Stimulated activated effector memory CD8-positive, alpha-beta T cell treated with anti-CD3 and anti-CD28 coated beads, Interleukin-12 subunit alpha, Interleukin-12 subunit beta, amount 100 ng/mL, for 72 hours (primary cell): ENCODE measurements at regions not wholly inside any gene's neighbourhood (a gene's known extent, or its start where the extent isn't known, plus 50 kb on each side); places are given as distances from the start of the nearest gene placed in this dataset.

Source experiments
- ATAC-seq: fragments of 150-1000 bp; cut with Tn5 transposase; 2 replicates; pipeline ENCODE4 v1.10.0; 2021
- DNase-seq, 2 donors: peaks; one replicate each; pipeline ENCODE4 v3.0.0; 2021 to 2022; ENCODE audit warnings: low spot score in 2 of 2
- H3K27ac Mint-ChIP-seq: one replicate; pipeline ENCODE4 v1.8.0; 2022; ENCODE audit warnings: mild to moderate bottlenecking, mixed read lengths
- H3K36me3 Mint-ChIP-seq: one replicate; pipeline ENCODE4 v1.8.0; 2022; ENCODE audit warnings: mild to moderate bottlenecking, mixed read lengths
- H3K4me1 Mint-ChIP-seq: one replicate; pipeline ENCODE4 v1.8.0; 2022; ENCODE audit warnings: mixed read lengths
- H3K4me3 Mint-ChIP-seq: one replicate; pipeline ENCODE4 v1.8.0; 2022; ENCODE audit warnings: mild to moderate bottlenecking, mixed read lengths
- H3K9me3 Mint-ChIP-seq: one replicate; pipeline ENCODE4 v1.8.0; 2022; ENCODE audit warnings: mixed read lengths

GRCh38 chr20:24211972-24212371 lies 223.4 kb upstream of the GGTLC1 start:
- DNase-seq (no peak), ATAC-seq (no peak)
- Mint-ChIP-seq H3K4me1 (peaks cover 5% of the 10 kb centered on the region), H3K9me3 (peaks cover 10% of the 10 kb centered on the region), H3K36me3 (no peaks in the 10 kb centered on the region), H3K27ac (no peak overlapping the region), H3K4me3 (no peak overlapping the region)

GRCh38 chr20:24210356-24210755 lies 221.8 kb upstream of the GGTLC1 start:
- Mint-ChIP-seq H3K4me3 (no peak overlapping the region), H3K36me3 (no peaks in the 10 kb centered on the region), H3K27ac (no peak overlapping the region), H3K9me3 (peaks cover 8% of the 10 kb centered on the region), H3K4me1 (peaks cover 5% of the 10 kb centered on the region)
- ATAC-seq (no peak), DNase-seq (no peak)

DNA sequence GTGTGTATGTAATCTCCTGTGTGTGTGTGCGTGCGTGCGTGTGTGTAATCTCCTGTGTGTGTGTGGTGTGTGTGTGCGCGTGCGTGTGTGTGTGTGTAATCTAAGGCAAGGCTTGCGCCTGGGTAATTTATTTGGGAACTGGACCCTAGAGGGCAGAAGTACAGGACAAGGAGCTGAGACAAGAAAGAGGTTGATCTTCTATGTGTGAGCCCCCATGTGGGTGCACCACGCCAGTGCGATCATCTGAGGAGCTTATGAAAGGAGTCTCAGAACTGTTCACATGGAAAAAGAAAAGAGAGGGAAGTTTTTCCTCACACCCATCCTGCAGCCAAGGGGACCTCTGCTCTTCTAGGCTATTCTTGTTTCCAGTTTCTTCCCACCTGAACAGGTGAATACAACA lies 220.1 kb upstream of the GGTLC1 start:
- Mint-ChIP-seq H3K4me1 (peaks cover 5% of the 10 kb centered on the region), H3K27ac (no peak overlapping the region), H3K9me3 (peaks cover 8% of the 10 kb centered on the region), H3K36me3 (no peaks in the 10 kb centered on the region), H3K4me3 (no peak overlapping the region)
- no peak for ATAC-seq
- DNase-seq, result no peak

DNA sequence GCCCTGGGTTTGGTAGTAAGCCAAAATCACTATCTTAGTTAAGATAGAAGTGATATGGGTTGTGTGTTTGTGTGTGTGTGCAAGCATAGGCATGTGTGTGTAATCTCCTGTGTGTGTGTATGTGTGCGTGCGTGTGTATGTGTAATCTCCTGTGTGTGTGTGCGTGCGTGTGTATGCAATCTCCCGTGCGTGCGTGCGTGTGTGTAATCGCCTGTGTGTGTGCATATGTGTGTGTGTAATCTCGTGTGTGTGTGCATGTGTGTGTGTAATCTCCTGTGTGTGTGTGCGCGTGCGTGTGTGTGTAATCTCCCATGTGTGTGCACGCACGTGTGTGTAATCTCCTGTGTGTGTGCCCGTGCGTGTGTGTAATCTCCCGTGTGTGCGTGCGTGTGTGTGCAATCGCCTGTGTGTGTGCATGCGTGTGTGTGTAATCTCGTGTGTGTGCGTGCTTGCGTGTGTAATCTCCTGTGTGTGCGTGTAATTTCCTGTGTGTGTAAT lies 219.3 kb upstream of the GGTLC1 start:
- Mint-ChIP-seq H3K9me3 (peaks cover 8% of the 10 kb centered on the region), H3K4me1 (peaks cover 5% of the 10 kb centered on the region), H3K27ac (no peak overlapping the region), H3K36me3 (no peaks in the 10 kb centered on the region), H3K4me3 (no peak overlapping the region)
- no peak for ATAC-seq
- DNase-seq, result no peak

- H3K36me3 Mint-ChIP-seq, result no peaks in the 10 kb centered on the region
- no peak overlapping the region for H3K4me3 Mint-ChIP-seq
- no peak for DNase-seq
- H3K27ac Mint-ChIP-seq, result no peak overlapping the region
- no peak for ATAC-seq
- H3K9me3 Mint-ChIP-seq, result peaks cover 8% of the 10 kb centered on the region
- peaks cover 5% of the 10 kb centered on the region for H3K4me1 Mint-ChIP-seq
Observed at GRCh38 chr20:24206995-24207394, 218.4 kb upstream of the GGTLC1 start.

DNA sequence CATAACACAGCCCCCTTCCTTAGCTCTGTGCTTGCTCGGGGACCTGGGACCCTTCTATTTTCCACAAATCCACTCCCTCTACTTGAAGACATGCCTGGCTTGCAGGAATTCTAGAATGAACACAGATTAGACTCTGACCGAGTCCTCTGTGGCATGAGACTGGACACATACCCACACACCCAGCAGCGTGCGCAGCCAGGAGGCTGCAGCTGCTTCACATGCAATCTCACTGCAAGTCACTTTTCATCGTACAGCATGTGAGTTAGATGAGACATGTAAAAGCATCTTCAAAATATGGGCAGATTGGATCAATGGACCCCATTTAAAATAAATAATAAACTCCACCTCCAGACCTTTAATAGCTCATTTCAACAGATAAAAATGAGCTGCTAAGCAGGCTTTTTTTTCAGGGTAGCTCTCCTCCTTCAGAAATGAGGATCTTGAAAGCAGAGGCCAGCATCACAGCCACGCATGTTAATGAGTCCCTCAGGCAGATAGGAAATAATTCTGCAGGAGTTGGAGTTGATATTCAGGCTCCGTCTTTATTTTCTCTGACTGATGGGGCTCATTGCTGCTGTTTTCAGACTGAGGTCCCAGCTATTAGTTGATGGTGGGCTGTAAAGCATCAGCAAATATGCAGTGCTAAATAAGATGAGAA lies 215.1 kb upstream of the GGTLC1 start:
- Mint-ChIP-seq H3K4me1 (peaks cover 5% of the 10 kb centered on the region), H3K9me3 (peaks cover 8% of the 10 kb centered on the region), H3K27ac (no peak overlapping the region), H3K4me3 (no peak overlapping the region), H3K36me3 (no peaks in the 10 kb centered on the region)
- no peak for ATAC-seq
- DNase-seq, result no peak

DNA sequence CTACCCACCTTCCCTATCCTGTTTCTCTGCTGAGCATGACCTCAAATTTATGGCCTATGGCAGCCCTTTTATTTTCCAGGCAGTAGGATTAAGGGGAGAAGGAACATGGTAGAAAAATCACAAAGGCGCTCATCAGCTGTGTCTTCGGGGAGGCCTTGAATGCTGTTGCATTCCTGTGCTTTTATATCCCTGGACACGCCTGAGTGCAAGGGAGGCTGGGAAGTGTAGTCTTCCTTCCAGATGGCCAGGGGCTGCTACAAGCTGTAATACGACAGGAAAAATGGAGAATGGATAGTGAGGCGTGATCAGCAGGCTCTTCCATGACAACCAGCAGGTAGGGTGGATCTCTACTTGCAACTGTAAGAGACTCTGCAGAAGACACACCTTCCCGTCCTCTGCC lies 210.9 kb upstream of the GGTLC1 start:
- no peaks in the 10 kb centered on the region for H3K9me3 Mint-ChIP-seq
- no peak overlapping the region for H3K27ac Mint-ChIP-seq
- ATAC-seq (no peak), DNase-seq (no peak)
- no peaks in the 10 kb centered on the region for H3K36me3 Mint-ChIP-seq
- H3K4me3 Mint-ChIP-seq, result no peak overlapping the region
- no peaks in the 10 kb centered on the region for H3K4me1 Mint-ChIP-seq

- H3K4me3 Mint-ChIP-seq, result no peak overlapping the region
- no peak overlapping the region for H3K27ac Mint-ChIP-seq
- no peaks in the 10 kb centered on the region for H3K36me3 Mint-ChIP-seq
- DNase-seq (no peak), ATAC-seq (no peak)
- peaks cover 3% of the 10 kb centered on the region for H3K9me3 Mint-ChIP-seq
- H3K4me1 Mint-ChIP-seq, result no peaks in the 10 kb centered on the region
Observed at GRCh38 chr20:24194143-24194542, 205.6 kb upstream of the GGTLC1 start.

DNA sequence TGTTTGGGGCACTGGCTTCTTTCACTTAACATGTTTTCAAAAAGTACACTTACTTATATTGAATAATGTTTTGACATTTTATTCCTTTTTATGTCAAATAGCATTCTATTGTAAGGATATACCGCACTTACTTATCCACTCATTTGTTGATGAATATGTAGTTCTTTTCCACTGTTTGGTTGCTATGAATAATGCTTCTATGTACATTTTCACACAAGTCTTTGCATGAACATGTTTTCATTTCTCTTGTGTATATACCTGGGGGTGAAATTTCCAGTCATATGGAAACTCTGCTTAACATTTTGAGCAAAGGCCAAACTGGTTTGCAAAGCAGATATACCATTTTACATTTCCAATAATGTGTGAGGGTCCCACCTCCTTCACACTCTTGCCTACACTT lies 202.3 kb upstream of the GGTLC1 start:
- peaks cover 3% of the 10 kb centered on the region for H3K9me3 Mint-ChIP-seq
- H3K36me3 Mint-ChIP-seq, result no peaks in the 10 kb centered on the region
- no peaks in the 10 kb centered on the region for H3K4me1 Mint-ChIP-seq
- H3K27ac Mint-ChIP-seq, result no peak overlapping the region
- no peak for ATAC-seq
- H3K4me3 Mint-ChIP-seq, result no peak overlapping the region
- no peak for DNase-seq

DNA sequence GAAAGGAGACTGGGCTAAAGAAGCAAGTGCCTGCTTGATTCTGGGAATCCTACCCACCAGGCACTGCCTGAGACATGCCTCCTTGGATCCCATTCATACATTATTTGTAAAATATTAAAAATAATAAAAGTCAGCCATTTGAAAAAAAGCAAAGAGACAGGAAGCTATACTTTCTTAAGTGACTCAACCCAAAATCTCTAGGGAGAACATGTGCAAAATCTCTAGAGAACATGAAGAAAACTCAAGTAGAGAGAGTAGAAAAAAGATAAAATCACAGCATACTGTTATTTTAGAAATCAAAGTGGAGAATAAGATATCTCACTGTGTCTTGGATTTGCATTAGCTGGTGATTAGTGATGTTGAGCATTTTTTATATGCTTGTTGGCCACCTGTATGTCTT lies 197.2 kb upstream of the GGTLC1 start:
- Mint-ChIP-seq H3K27ac (no peak overlapping the region), H3K4me3 (no peak overlapping the region), H3K9me3 (peaks cover 3% of the 10 kb centered on the region), H3K36me3 (no peaks in the 10 kb centered on the region), H3K4me1 (no peaks in the 10 kb centered on the region)
- DNase-seq (no peak), ATAC-seq (no peak)

DNA sequence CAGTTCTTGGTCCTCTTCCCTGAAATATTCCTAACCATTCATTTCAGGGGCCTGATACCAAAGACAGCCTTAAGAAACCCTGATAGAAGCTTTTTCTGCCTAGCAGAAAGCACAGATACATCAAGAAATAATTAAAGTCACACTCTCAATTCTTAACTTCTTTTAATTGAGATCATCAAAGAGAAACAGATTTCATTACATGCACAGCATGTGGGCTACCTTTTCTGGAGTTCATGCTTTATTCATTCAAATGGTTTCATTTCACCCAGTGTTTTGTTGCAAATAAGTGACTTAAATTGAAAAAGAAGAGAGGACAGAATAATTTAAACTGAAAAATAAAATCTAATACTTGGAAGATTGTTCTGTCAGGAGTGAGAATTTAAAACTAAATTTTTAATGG lies 192.6 kb upstream of the GGTLC1 start:
- ATAC-seq (no peak), DNase-seq (no peak)
- Mint-ChIP-seq H3K9me3 (no peaks in the 10 kb centered on the region), H3K27ac (no peak overlapping the region), H3K4me3 (no peak overlapping the region), H3K4me1 (no peaks in the 10 kb centered on the region), H3K36me3 (no peaks in the 10 kb centered on the region)

- DNase-seq (no peak), ATAC-seq (no peak)
- Mint-ChIP-seq H3K36me3 (no peaks in the 10 kb centered on the region), H3K4me3 (no peak overlapping the region), H3K27ac (no peak overlapping the region), H3K9me3 (peaks cover 7% of the 10 kb centered on the region), H3K4me1 (no peaks in the 10 kb centered on the region)
Observed at GRCh38 chr20:24169256-24169655, 180.7 kb upstream of the GGTLC1 start.

DNA sequence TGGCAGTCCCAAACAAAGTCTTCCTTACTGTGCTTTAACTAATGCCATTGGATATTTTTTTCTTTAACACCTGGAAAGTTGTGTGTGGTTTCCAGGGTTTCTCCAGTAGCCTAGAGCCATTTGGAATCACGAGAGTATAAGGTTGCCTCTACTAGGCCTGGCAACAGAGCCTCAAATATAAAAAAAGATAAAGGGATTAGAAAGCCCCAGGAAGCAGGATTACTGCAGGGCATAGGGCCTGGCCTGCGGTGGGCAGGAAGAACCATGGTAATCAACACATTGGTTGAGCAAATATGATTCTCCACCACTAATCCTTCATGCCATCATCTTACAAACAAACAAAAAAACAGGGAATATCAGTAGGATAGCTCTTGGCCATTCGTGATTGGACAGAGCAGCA lies 177.8 kb upstream of the GGTLC1 start:
- H3K27ac Mint-ChIP-seq, result no peak overlapping the region
- DNase-seq, result no peak
- no peaks in the 10 kb centered on the region for H3K4me1 Mint-ChIP-seq
- H3K36me3 Mint-ChIP-seq, result no peaks in the 10 kb centered on the region
- H3K9me3 Mint-ChIP-seq, result no peaks in the 10 kb centered on the region
- ATAC-seq, result no peak
- H3K4me3 Mint-ChIP-seq, result no peak overlapping the region

DNA sequence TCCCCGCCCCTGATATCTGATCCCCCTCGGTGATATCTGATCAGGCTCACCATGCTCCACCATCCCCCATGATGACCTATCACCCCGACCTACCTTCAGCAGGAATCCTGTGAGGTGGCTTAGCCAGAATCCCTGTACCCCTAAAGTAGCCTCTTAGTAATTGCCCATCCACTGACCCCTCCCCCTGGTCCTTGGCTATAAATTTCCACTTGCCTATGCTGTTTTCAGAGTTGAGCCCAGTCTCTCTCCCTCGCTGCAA lies 177.5 kb upstream of the GGTLC1 start:
- Mint-ChIP-seq H3K9me3 (no peaks in the 10 kb centered on the region), H3K4me3 (no peak overlapping the region), H3K27ac (no peak overlapping the region), H3K36me3 (no peaks in the 10 kb centered on the region), H3K4me1 (no peaks in the 10 kb centered on the region)
- ATAC-seq (no peak), DNase-seq (no peak)

DNA sequence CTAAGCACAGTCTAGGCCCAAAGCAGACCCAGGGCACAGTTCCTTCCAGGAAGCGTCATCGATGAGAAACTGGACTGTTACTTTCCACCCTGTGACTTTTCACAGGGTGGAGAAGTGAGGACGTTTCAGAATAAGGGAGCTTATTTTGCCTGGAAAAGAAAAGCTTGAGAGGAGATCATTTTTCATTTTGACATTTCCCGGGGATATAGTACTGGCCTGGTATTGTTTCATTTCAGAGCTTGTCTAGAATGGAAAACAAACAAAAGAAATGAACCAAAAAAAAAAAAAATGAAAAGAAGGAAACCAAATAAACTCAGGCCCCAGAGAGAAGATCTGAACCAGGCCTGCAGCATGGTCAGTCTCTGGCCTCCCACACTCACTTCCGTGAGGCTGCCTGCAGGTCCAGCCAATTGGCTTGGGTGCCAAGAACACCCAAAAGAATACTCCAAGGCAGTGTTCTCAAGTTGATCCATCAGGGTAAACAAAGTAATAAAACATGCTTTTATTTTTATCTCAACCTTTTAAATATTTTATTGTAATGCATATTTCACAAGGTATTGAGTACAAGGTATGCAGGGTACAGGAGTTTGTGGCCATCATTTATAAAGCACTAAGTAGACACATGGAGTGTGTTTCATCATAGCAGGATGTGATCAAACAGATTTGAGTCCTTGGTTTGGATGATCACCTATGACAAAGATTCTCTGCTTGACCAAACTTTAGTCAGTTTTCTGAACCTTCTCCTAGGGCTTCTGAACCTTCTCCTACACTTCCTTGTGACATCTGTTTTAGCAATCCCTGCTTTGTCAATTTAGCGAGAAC lies 176.9 kb upstream of the GGTLC1 start:
- Mint-ChIP-seq H3K4me1 (no peaks in the 10 kb centered on the region), H3K36me3 (no peaks in the 10 kb centered on the region), H3K9me3 (no peaks in the 10 kb centered on the region), H3K4me3 (no peak overlapping the region), H3K27ac (no peak overlapping the region)
- no peak for ATAC-seq
- no peak for DNase-seq

GRCh38 chr20:24164360-24164759 lies 175.8 kb upstream of the GGTLC1 start:
- no peak for ATAC-seq
- H3K27ac Mint-ChIP-seq, result no peak overlapping the region
- no peaks in the 10 kb centered on the region for H3K9me3 Mint-ChIP-seq
- no peak overlapping the region for H3K4me3 Mint-ChIP-seq
- DNase-seq, result peak; percentile 26 to 61
- no peaks in the 10 kb centered on the region for H3K36me3 Mint-ChIP-seq
- no peaks in the 10 kb centered on the region for H3K4me1 Mint-ChIP-seq
